ENCODE measurements at regions not wholly inside any gene's neighbourhood (a gene's known extent, or its start where the extent isn't known, plus 50 kb on each side); places are given as distances from the start of the nearest gene placed in this dataset.

DNA sequence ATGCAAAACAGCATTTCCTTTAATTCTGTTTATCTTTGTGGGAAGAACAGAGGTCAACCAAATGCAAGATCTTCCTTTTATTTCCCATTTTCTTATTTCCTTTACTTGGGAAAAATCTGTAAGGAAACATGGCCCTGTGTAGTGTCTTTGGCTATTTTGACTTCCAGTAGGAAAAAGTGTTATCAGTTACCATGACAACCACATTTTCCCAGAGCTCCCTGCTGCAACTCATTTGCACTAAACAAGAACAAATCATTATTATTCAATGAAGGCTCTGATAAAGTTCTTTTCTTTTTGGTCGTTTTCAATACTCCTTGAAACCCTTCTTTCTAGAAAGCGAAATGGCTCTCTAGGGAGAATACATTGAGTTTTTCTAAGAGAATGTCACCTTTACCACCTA is 117.2 kb upstream of the DDX53 start:
- TF ChIP-seq, protein P1, sequence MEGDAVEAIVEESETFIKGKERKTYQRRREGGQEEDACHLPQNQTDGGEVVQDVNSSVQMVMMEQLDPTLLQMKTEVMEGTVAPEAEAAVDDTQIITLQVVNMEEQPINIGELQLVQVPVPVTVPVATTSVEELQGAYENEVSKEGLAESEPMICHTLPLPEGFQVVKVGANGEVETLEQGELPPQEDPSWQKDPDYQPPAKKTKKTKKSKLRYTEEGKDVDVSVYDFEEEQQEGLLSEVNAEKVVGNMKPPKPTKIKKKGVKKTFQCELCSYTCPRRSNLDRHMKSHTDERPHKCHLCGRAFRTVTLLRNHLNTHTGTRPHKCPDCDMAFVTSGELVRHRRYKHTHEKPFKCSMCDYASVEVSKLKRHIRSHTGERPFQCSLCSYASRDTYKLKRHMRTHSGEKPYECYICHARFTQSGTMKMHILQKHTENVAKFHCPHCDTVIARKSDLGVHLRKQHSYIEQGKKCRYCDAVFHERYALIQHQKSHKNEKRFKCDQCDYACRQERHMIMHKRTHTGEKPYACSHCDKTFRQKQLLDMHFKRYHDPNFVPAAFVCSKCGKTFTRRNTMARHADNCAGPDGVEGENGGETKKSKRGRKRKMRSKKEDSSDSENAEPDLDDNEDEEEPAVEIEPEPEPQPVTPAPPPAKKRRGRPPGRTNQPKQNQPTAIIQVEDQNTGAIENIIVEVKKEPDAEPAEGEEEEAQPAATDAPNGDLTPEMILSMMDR (IDR thresholded peaks at IDR 0.05) = no peak
- TF ChIP-seq POLR2A (IDR thresholded peaks at IDR 0.05) = no peak

All from lower leg skin (tissue), 3 donors.